Esophagus (tissue), 2 donors: ENCODE measurements at regions not wholly inside any gene's neighbourhood (a gene's known extent, or its start where the extent isn't known, plus 50 kb on each side); places are given as distances from the start of the nearest gene placed in this dataset.

Source experiments
- H3K27ac ChIP-seq, 2 donors: one replicate each; pipeline ENCODE4 v1.5.1; 2013; ENCODE audit warnings: low read depth in 2 of 2, mild to moderate bottlenecking in 2 of 2, inconsistent platforms in 1 of 2, low read length in 1 of 2, moderate library complexity in 1 of 2
- H3K27me3 ChIP-seq, 2 donors: one replicate each; pipeline ENCODE4 v1.6.1; 2013; ENCODE audit warnings: low read length in 2 of 2, control low read depth in 1 of 2, mild to moderate bottlenecking in 1 of 2; ENCODE audit not compliant: insufficient read depth in 2 of 2, control insufficient read depth in 1 of 2
- H3K36me3 ChIP-seq, 2 donors: one replicate each; pipeline ENCODE4 v1.6.1; 2013; ENCODE audit warnings: low read length in 1 of 2; ENCODE audit not compliant: control insufficient read depth in 2 of 2, insufficient read depth in 2 of 2
- H3K4me1 ChIP-seq, 2 donors: one replicate each; pipeline ENCODE4 v1.6.1; 2013; ENCODE audit warnings: low read length in 1 of 2; ENCODE audit not compliant: control insufficient read depth in 2 of 2, insufficient read depth in 2 of 2
- H3K4me3 ChIP-seq, 2 donors: one replicate each; pipeline ENCODE4 v1.5.1; 2013; ENCODE audit warnings: low read length in 2 of 2, mild to moderate bottlenecking in 2 of 2, low read depth in 1 of 2, moderate library complexity in 1 of 2
- H3K9me3 ChIP-seq, 2 donors: one replicate each; pipeline ENCODE4 v1.6.1; 2013; ENCODE audit warnings: mild to moderate bottlenecking in 2 of 2, low read depth in 1 of 2, low read length in 1 of 2, moderate library complexity in 1 of 2; ENCODE audit not compliant: control insufficient read depth in 2 of 2, insufficient read depth in 1 of 2
- WGBS, 2 donors: extraction: QIAGEN DNeasy Blood & Tissue Kit; methylation state at CpG; one replicate each; pipeline ENCODE4 v1.1.7; 2013; 5-methylcytosine and 5-hydroxymethylcytosine counted together
- donor health status: healthy with polysubstance abuse.
- donor health status: Bipolar disorder and iron deficiency.

DNA sequence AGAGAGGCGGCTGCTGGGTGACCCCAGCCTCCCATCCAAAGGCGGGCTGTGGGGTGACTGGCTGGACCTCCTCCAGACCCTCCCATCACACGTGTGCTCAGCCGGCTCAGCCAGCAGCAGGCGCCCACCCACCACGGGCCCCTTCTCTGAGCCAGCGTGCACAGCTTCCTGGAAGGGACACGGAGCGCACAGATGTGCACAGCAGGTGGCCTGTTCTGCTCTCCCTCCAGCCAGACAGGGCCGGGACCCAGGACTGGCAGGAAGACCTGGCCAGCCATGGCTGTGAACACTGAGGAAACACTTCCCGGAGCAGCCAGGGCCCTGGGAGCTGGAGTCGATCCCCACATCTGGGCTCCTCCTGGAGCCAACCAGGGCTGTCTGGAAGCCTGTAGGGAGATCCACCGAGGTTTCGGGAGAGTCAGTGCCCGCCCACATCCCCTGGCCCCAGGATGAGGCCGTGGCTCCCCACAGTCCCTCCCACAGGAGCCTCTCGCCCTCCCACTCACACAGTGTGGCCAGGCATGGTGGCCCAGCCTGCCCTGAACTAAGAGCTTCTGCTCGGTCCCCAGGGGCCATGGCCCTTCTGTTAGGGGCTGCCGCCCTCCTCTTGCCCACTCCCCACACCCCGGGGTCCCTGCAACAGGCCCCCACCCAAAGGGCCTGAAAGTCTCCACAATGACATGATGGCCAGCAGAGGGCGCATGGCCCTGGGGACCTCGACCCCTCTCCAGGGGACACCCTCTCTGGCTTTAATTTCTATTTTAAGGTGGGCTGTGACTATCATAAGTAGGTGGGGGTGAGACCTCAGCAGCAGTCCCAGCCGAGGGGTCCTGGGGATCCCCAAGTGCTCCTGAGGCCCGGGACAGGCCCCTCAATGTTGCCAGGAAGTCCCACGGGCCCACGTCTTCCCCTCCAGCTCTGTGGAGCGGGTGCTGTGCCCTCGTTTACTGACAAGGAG lies 90.6 kb upstream of the FGF3 start:
- Histone ChIP-seq H3K36me3 (no peaks in the 10 kb centered on the region), H3K4me1 (peaks cover 0 to 5% of the 10 kb centered on the region in 2 donors), H3K27ac (no peak overlapping the region), H3K4me3 (no peak overlapping the region), H3K9me3 (no peaks in the 10 kb centered on the region), H3K27me3 (no peaks in the 10 kb centered on the region)
- 44 to 48% methylated on average over 28 of the region's 28 CpGs for WGBS, 2 donors

DNA sequence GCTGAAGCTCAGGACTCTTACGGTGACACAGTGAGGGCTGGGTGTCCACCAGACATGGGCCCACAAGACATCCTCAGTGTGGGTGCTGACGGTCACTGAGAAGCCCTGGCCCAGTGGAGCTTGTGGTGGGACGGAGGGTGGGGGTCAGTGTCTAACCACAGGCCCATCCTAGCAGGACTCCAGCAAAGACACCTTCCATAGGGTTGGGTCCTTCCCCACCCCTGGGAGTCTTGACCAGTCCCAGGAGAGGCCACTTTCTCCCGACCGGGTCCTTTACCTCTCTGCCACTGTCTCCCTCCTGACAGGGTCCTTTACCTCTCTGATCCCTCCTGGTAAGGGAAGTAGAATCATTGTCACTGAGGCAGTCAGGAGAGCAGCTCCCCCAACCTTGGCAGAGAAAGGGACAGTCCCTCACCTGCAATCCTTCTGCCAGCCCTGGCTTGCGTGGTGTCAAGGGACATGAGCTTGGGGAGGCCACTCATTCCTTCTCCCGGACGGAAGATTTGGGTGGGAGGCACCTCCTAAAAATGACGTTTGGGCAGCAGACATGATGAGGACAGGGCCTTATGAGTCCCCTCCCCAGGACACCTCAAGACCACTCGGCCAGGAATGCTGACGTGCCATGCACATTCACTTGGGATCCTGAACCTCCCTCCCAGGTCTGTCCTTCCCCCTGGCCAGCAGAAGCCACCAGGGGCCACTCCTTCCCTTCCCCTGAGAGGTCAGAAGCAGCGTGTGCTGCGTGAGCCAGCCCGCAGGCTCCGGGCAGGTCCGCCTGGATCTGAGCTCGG lies 91.5 kb upstream of the FGF3 start:
- WGBS, 2 donors = 78 to 81% methylated on average over 17 of the region's 17 CpGs
- H3K27me3 ChIP-seq = no peaks in the 10 kb centered on the region

GRCh38 chr11:69911310-69912160 lies 92.3 kb upstream of the FGF3 start:
- peaks cover 0 to 7% of the 10 kb centered on the region in 2 donors for H3K4me1 ChIP-seq
- WGBS, 2 donors = 67 to 68% methylated on average over 28 of the region's 28 CpGs
- H3K36me3 ChIP-seq = no peaks in the 10 kb centered on the region
- H3K4me3 ChIP-seq = no peak overlapping the region
- H3K27ac ChIP-seq = no peak overlapping the region
- no peaks in the 10 kb centered on the region for H3K9me3 ChIP-seq
- no peaks in the 10 kb centered on the region for H3K27me3 ChIP-seq

More for the DNA sequence above, 91.5 kb upstream of the FGF3 start:
- Histone ChIP-seq H3K9me3 (no peaks in the 10 kb centered on the region), H3K4me3 (no peak overlapping the region), H3K27ac (no peak overlapping the region), H3K36me3 (no peaks in the 10 kb centered on the region), H3K4me1 (peaks cover 0 to 7% of the 10 kb centered on the region in 2 donors)

DNA sequence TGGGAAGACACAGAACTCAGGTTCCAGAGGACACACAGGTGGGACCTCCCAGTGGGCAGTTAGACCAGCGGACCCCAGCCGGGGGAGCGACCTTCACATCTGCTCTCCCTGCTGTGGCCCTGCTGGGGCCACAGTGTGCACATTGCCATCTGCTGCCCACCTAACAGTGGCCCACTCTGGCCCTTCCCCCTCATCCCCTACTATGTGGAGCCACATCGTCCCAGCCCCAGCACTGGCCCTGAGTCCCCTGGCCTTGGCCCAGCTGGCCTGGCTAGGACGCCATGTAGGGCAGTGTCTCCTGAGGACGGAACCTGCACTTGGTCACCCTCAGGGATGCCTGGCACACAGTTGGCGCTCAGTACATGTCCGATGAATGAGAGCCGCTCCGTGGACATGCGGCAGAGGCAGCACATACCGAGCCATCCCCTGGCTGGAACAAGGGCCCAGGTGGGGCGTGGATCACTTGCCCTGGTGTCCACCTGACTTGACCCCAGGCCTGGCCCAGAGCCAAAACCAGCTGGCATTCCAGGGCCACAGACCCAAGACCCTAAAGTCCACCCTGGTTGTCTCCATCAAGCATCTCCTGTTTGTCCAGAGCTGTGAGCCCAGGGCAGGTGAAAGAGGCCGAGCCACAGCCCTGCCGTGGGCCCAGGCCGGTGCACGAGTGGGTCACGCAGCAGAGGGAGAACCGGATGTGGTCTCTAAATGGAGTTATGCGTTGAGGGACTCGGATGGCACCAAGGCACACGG lies 93.1 kb upstream of the FGF3 start:
- H3K36me3 ChIP-seq = no peaks in the 10 kb centered on the region
- H3K4me1 ChIP-seq = peaks cover 0 to 7% of the 10 kb centered on the region in 2 donors
- H3K4me3 ChIP-seq = no peak overlapping the region
- no peak overlapping the region for H3K27ac ChIP-seq
- no peaks in the 10 kb centered on the region for H3K27me3 ChIP-seq
- H3K9me3 ChIP-seq = no peaks in the 10 kb centered on the region
- 80 to 83% methylated on average over 22 of the region's 22 CpGs for WGBS, 2 donors

GRCh38 chr11:69912911-69913451 lies 93.8 kb upstream of the FGF3 start:
- no peaks in the 10 kb centered on the region for H3K36me3 ChIP-seq
- H3K27me3 ChIP-seq = no peaks in the 10 kb centered on the region
- H3K9me3 ChIP-seq = no peaks in the 10 kb centered on the region
- peaks cover 0 to 7% of the 10 kb centered on the region in 2 donors for H3K4me1 ChIP-seq
- no peak overlapping the region for H3K4me3 ChIP-seq
- H3K27ac ChIP-seq = no peak overlapping the region
- WGBS, 2 donors = 52 to 54% methylated on average over 11 to 16 of the region's 16 CpGs

DNA sequence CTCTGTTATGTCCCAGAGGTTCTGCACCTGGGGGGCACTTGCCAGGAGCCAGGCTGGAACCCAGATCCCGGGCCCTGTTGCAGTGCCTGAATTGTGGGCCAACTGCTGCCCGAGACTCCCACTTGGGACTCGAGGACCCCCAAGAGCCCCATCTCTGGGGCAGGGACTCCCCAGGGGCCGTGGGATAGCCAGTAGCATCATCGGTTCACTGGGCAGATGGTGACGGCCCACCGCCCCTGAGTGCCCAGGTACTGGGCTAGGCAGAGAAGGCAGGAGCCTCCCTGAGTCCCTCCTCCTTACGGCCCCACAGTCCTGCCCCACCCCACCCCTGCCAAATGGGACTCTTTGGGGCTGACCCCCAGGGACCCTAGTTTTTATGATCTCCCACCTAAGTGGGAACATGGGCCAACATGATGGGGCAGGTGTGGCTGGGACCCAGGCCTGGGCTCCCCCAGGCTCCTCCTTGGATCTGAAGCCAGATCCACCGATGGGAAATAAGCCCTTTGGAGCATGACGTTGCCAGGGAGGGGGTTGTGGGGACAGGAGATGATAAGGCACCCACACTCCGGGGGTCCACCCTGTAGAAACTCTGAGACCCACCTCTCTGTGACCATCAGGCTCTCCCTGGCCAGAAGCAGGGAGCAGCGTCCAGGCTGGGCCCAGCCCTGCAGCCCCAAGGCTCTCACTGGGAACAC lies 94.5 kb upstream of the FGF3 start:
- WGBS, 2 donors = 86 to 91% methylated on average over 12 of the region's 12 CpGs
- no peak overlapping the region for H3K4me3 ChIP-seq
- H3K27me3 ChIP-seq = no peaks in the 10 kb centered on the region
- H3K27ac ChIP-seq = no peak overlapping the region
- H3K4me1 ChIP-seq = peaks cover 0 to 7% of the 10 kb centered on the region in 2 donors
- no peaks in the 10 kb centered on the region for H3K9me3 ChIP-seq
- no peaks in the 10 kb centered on the region for H3K36me3 ChIP-seq

DNA sequence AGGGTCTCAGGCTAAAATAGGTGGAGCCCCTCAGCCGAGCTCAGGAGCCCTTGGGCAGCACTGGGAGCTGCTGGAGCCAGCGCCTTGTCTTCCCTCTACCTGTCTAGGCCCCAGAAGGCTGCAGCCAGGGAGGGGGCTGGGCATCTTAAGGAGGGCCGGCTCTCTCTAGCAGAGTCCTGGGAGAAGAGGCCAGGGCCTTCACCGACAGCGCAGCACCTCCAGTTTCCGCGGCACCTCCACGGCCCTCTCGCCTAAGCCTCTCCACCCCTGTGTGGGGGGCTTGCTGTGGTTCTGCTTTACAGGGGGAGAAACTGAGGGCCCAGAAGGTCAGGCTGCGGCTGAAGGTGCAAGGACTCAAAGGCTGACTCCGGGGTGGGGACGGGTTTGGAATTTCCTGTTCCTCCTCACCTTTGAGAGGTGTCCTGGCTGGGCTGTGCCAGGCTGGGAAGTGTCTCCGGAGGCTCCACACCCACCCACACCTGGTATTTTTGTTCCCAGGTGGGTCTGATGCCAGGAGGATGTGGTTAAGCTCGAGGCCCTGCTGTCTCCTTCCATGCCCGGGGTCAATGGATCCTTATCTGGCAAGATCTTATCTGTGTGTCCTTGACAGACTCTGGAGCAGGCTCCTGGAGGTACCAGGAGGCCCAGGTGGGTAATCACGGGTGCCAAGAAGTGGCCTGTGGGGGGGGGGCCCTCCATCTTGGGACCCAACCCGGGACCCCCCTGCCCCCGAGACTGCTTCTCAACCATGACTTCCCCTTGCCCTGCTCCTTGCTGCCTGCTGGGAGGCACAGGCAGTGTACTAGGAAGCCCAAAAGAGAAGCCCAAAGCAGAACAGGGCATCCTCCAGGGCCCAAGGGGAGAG lies 95.3 kb upstream of the FGF3 start:
- Histone ChIP-seq H3K27ac (no peak overlapping the region), H3K9me3 (no peaks in the 10 kb centered on the region), H3K36me3 (no peaks in the 10 kb centered on the region), H3K4me1 (peaks cover 0 to 7% of the 10 kb centered on the region in 2 donors), H3K27me3 (no peaks in the 10 kb centered on the region), H3K4me3 (no peak overlapping the region)
- 63 to 65% methylated on average over 18 of the region's 18 CpGs for WGBS, 2 donors

DNA sequence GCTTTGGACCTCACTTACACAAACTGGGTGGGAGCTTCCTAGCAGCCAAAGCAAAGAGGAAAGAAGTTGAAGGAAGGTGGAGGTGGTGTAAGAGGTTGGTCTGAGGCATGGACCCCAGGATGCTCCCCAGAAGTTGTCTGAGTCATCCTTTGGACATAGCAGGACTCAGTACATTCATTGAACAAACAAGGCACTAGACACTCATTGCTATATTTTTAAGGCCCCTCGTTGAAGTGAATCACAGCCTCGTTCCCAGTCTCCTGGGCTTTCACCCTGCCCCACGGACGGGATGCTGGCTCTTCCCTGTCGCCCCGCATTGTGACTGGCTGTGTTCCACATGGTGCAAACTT lies 95.9 kb upstream of the FGF3 start:
- Histone ChIP-seq H3K27ac (no peak overlapping the region), H3K4me3 (no peak overlapping the region), H3K36me3 (no peaks in the 10 kb centered on the region), H3K4me1 (peaks cover 0 to 4% of the 10 kb centered on the region in 2 donors), H3K9me3 (no peaks in the 10 kb centered on the region), H3K27me3 (no peaks in the 10 kb centered on the region)
- WGBS, 2 donors = 30 to 39% methylated on average over 6 of the region's 6 CpGs
